SK-N-SH (cell line): ENCODE measurements at regions not wholly inside any gene's neighbourhood (a gene's known extent, or its start where the extent isn't known, plus 50 kb on each side); places are given as distances from the start of the nearest gene placed in this dataset.

Source experiments
- CTCF ChIP-seq: fragments of 200-600 bp; sonication (generic); IDR thresholded peaks from 2 replicates; pipeline ENCODE4 v1.6.1; 2017; ENCODE audit warnings: antibody characterized with exemption, mild to moderate bottlenecking, moderate library complexity
- FOSL2 ChIP-seq: IDR thresholded peaks from 2 replicates; pipeline ENCODE4 v1.4.0; 2012; ENCODE audit warnings: low read depth, mild to moderate bottlenecking, moderate library complexity, borderline replicate concordance
- MAX ChIP-seq: IDR thresholded peaks from 2 replicates; pipeline ENCODE4 v1.4.0; 2012; ENCODE audit warnings: low read depth
- PBX3 ChIP-seq: IDR thresholded peaks from 2 replicates; pipeline ENCODE4; 2012

- TF ChIP-seq MAX, result no peak
- TF ChIP-seq FOSL2, result no peak
- TF ChIP-seq CTCF, result no peak
- TF ChIP-seq PBX3, result no peak
Measured at GRCh38 chr2:239518286-239519088, 117.7 kb upstream of the HDAC4 start.
